ENCODE measurements at regions not wholly inside any gene's neighbourhood (a gene's known extent, or its start where the extent isn't known, plus 50 kb on each side); places are given as distances from the start of the nearest gene placed in this dataset.

- no peak for TF ChIP-seq CTCF (IDR thresholded peaks at IDR 0.05)
- no peak for TF ChIP-seq POLR2A (IDR thresholded peaks at IDR 0.05)
- TF ChIP-seq POLR2AphosphoS5 (IDR thresholded peaks at IDR 0.05), result no peak
These were observed 579.0 kb downstream of the EPHA7 start for GRCh38 chr6:92840246-92840930.

All from upper lobe of left lung (tissue), 4 donors.